Mucosa of stomach (tissue), 1 donor: ENCODE measurements at regions not wholly inside any gene's neighbourhood (a gene's known extent, or its start where the extent isn't known, plus 50 kb on each side); places are given as distances from the start of the nearest gene placed in this dataset.
"Not testable (repeated sequence)": the region's sequence is repeated elsewhere in the genome, so short reads cannot be mapped to it uniquely, and the experiment has no call there.

Experiments used
- H3K27me3 ChIP-seq: one replicate; pipeline ENCODE4 v1.7.0; 2013; ENCODE audit warnings: mild to moderate bottlenecking, low read length; ENCODE audit not compliant: control insufficient read depth, insufficient read depth
- H3K36me3 ChIP-seq: one replicate; pipeline ENCODE4 v1.7.0; 2013; ENCODE audit warnings: low read length; ENCODE audit not compliant: control insufficient read depth, insufficient read depth
- H3K4me1 ChIP-seq: one replicate; pipeline ENCODE4 v1.7.0; 2013; ENCODE audit warnings: mild to moderate bottlenecking, low read length; ENCODE audit not compliant: control insufficient read depth, insufficient read depth
- H3K4me3 ChIP-seq: one replicate; pipeline ENCODE4 v1.7.0; 2013; ENCODE audit warnings: low read length
- H3K9ac ChIP-seq: one replicate; pipeline ENCODE4 v1.7.0; 2013; ENCODE audit warnings: mild to moderate bottlenecking, low read length, moderate library complexity
- H3K9me3 ChIP-seq: one replicate; pipeline ENCODE4 v1.7.0; 2013; ENCODE audit warnings: mild to moderate bottlenecking, low read length, moderate library complexity; ENCODE audit not compliant: control insufficient read depth
- donor health status: Pancreatic carcinoma.

- no peaks in the 10 kb centered on the region for H3K36me3 ChIP-seq
- no peaks in the 10 kb centered on the region for H3K27me3 ChIP-seq
- no peaks in the 10 kb centered on the region for H3K9me3 ChIP-seq
- H3K4me3 ChIP-seq = no peak overlapping the region
- H3K4me1 ChIP-seq = peaks cover 36% of the 10 kb centered on the region
- no peak overlapping the region for H3K9ac ChIP-seq
These were observed 432.6 kb downstream of the PCNX1 start for GRCh38 chr14:71339650-71340415.

DNA sequence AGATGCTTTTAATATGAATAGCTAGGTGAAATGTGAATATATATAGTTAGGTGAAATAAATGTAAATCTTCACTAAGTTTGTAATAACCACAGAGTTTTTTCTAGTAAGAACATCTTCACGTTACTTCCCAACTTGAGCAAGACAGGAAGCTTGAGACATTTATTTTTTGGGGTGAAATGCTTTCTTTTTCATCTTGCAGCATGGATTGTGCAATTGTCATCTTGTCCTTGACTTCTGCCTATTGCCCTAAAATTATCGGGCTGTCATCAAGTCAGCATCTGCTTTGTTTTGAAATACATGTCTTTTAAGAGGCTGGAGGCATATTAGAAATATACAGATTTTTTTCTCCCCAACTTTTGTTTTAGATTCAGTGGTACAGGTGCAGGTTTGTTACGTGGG lies 433.9 kb downstream of the PCNX1 start:
- no peak overlapping the region for H3K4me3 ChIP-seq
- no peak overlapping the region for H3K9ac ChIP-seq
- H3K36me3 ChIP-seq = no peaks in the 10 kb centered on the region
- peaks cover 30% of the 10 kb centered on the region for H3K4me1 ChIP-seq
- H3K9me3 ChIP-seq = no peaks in the 10 kb centered on the region
- no peaks in the 10 kb centered on the region for H3K27me3 ChIP-seq

- Histone ChIP-seq H3K4me3 (no peak overlapping the region), H3K27me3 (no peaks in the 10 kb centered on the region), H3K4me1 (peaks cover 18% of the 10 kb centered on the region), H3K9ac (no peak overlapping the region), H3K36me3 (no peaks in the 10 kb centered on the region), H3K9me3 (no peaks in the 10 kb centered on the region)
These were observed 436.5 kb downstream of the PCNX1 start for GRCh38 chr14:71343724-71344123.

- Histone ChIP-seq H3K9ac (no peak overlapping the region), H3K27me3 (no peaks in the 10 kb centered on the region), H3K36me3 (no peaks in the 10 kb centered on the region), H3K9me3 (no peaks in the 10 kb centered on the region), H3K4me1 (peaks cover 11% of the 10 kb centered on the region), H3K4me3 (no peak overlapping the region)
These were observed 437.2 kb downstream of the PCNX1 start for GRCh38 chr14:71344506-71344905.

DNA sequence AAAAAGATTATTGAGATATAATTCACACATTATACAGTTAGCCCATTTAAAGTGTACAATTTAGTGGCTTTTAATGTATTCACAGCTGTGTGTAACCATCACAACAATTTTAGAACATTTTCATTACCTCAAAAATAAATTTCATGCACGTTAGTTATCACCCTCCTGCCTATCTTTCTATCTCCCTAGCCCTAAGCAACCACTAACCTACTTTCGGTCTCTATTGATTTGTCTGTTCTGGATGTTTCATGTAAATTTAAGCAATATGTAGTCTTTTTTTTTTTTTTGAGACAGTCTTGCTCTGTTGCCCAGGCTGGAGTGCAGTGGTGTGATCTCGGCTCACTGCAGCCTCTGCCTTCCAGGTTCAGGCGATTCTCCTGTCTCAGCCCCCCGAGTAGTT lies 439.4 kb downstream of the PCNX1 start:
- no peak overlapping the region for H3K9ac ChIP-seq
- peaks cover 12% of the 10 kb centered on the region for H3K4me1 ChIP-seq
- H3K4me3 ChIP-seq = no peak overlapping the region
- no peaks in the 10 kb centered on the region for H3K27me3 ChIP-seq
- H3K9me3 ChIP-seq = no peaks in the 10 kb centered on the region
- no peaks in the 10 kb centered on the region for H3K36me3 ChIP-seq

DNA sequence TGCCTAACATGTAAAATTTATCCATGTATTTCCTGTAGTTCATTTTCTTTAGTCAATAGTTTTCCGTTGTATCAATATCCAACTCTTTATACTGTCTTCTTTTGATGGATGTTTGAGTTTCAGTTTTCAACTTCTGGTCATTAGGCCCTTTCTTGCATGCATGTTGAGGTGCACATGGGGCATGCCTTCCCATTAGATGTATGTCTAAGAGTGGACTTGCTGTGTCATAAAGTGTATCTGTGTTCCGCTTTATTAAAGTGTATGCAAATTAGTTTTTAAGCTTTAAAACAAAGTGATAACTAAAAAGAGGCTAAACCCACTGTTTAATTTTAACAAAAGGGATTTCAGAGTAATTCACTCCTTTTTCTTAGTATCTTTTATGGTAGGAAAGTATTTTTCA lies 441.1 kb downstream of the PCNX1 start:
- H3K4me3 ChIP-seq = no peak overlapping the region
- peaks cover 21% of the 10 kb centered on the region for H3K4me1 ChIP-seq
- no peaks in the 10 kb centered on the region for H3K27me3 ChIP-seq
- H3K9me3 ChIP-seq = no peaks in the 10 kb centered on the region
- no peak overlapping the region for H3K9ac ChIP-seq
- no peaks in the 10 kb centered on the region for H3K36me3 ChIP-seq

GRCh38 chr14:71348817-71349216 lies 441.6 kb downstream of the PCNX1 start:
- H3K27me3 ChIP-seq = no peaks in the 10 kb centered on the region
- H3K9ac ChIP-seq = no peak overlapping the region
- no peaks in the 10 kb centered on the region for H3K9me3 ChIP-seq
- H3K4me3 ChIP-seq = no peak overlapping the region
- H3K36me3 ChIP-seq = no peaks in the 10 kb centered on the region
- peaks cover 23% of the 10 kb centered on the region for H3K4me1 ChIP-seq

- no peaks in the 10 kb centered on the region for H3K27me3 ChIP-seq
- H3K9me3 ChIP-seq = no peaks in the 10 kb centered on the region
- peaks cover 38% of the 10 kb centered on the region for H3K4me1 ChIP-seq
- H3K9ac ChIP-seq = no peak overlapping the region
- no peaks in the 10 kb centered on the region for H3K36me3 ChIP-seq
- H3K4me3 ChIP-seq = no peak overlapping the region
These were observed 446.9 kb downstream of the PCNX1 start for GRCh38 chr14:71354142-71354541.

DNA sequence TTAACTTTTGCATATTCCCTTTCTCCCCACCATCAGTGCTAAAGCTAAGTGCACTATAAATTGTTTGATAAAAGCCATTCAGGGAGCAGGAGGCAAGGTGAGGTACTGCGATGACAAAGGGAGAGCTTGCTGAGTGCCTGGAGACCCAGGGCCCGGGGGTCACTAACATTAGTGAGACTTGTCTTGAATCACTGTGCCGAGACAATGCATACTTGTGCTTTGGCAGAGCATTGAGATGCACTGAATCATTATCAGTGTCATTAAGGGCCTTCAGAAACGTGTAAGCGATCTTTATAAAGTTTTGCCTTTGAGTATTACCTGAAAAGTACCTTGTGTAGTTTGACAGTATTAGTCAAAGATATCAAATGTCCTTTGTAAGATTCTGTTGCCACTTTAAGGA lies 447.5 kb downstream of the PCNX1 start:
- Histone ChIP-seq H3K9ac (no peak overlapping the region), H3K4me1 (peaks cover 41% of the 10 kb centered on the region), H3K4me3 (no peak overlapping the region), H3K9me3 (no peaks in the 10 kb centered on the region), H3K27me3 (no peaks in the 10 kb centered on the region), H3K36me3 (no peaks in the 10 kb centered on the region)

- no peaks in the 10 kb centered on the region for H3K36me3 ChIP-seq
- peaks cover 39% of the 10 kb centered on the region for H3K4me1 ChIP-seq
- no peak overlapping the region for H3K9ac ChIP-seq
- H3K27me3 ChIP-seq = no peaks in the 10 kb centered on the region
- no peak overlapping the region for H3K4me3 ChIP-seq
- no peaks in the 10 kb centered on the region for H3K9me3 ChIP-seq
These were observed 448.3 kb downstream of the PCNX1 start for GRCh38 chr14:71355324-71356201.

DNA sequence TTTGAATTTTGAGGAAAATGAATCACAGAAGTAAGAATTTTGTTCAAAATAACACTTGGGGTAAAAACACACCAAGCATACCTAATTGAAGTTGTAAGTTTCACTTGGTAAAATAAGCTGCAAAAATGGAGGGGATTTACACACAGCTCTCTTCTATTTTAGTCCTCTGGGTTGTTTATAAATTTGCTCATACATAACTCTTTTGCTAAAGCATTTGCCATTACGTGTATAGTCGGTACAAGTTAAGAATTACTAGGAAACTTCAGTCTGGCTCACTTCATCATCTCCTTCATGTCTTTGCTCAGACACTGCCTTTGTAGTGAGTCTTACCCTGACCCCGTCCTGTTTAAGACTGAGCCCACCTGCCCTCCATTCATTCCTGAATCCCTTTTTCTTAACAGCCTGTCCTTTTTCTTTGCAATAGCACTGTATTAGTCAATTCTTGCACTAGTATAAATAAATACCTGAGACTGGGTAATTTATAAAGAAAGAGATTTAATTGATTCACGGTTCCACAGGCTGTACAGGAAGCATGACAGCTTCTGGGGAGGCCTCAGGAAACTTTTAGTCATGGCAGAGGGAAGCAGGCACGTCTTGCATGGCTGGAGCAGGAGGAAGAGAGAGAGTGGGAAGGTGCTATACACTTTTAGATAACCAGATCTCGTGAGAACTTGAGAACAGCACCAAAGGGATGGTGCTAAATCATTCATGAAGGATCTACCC lies 451.1 kb downstream of the PCNX1 start:
- Histone ChIP-seq H3K4me1 (peaks cover 26% of the 10 kb centered on the region), H3K4me3 (no peak overlapping the region), H3K9ac (no peak overlapping the region), H3K9me3 (no peaks in the 10 kb centered on the region), H3K36me3 (no peaks in the 10 kb centered on the region), H3K27me3 (no peaks in the 10 kb centered on the region)

DNA sequence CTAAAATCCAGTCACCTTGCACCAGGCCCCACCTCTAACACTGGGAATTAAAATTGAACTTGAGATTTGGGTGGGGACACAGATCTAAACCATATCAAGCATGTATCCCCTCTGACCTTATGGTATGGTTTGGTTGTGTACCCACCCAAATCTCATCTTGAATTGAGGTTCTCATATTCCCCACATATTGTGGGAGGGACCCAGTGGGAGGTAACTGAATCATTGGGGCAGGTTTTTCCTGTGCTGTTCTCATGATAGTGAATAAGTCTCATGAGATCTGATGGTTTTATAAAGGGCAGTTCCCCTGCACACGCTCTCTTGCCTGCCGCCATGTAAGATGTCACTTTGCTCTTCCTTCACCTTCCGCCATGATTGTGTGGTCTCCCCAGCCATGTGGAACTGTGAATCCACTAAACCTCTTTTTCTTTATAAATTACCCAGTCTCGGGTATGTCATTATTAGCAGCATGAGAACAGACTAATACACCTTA lies 451.7 kb downstream of the PCNX1 start:
- H3K9me3 ChIP-seq, H3K4me3 ChIP-seq, H3K27me3 ChIP-seq, H3K9ac ChIP-seq, H3K36me3 ChIP-seq: not testable (repeated sequence)
- H3K4me1 ChIP-seq = peaks cover 24% of the 10 kb centered on the region
